ENCODE measurements at regions not wholly inside any gene's neighbourhood (a gene's known extent, or its start where the extent isn't known, plus 50 kb on each side); places are given as distances from the start of the nearest gene placed in this dataset.

DNA sequence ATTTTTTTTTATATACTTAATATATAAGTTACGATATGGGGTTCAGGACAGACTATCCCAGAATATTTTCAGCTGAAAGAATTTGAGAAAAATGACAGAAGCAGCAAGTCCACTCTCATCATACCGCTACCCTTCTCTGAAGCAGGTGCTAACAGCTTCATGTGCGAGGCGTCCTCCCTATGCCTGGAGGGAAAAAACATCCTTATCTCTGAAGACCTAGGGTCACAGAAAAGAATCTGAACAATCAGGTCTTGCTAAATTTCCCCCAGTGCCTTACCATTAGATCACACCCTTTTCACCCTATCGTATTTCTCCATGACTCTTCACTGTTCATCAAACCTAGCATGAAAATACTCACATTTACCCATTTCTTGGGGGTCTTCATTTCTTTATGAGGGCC lies 51.9 kb upstream of the CREB1 start:
- H3K4me1 ChIP-seq: no peaks in the 10 kb centered on the region
- H2AFZ ChIP-seq: no peak overlapping the region

GRCh38 chr2:207478572-207478971 lies 51.2 kb upstream of the CREB1 start:
- Histone ChIP-seq H3K27me3 (ENCODE audit: control insufficient read depth, insufficient read depth, low read length) (no peaks in the 10 kb centered on the region), H3K79me2 (no peaks in the 10 kb centered on the region), H3K4me1 (no peaks in the 10 kb centered on the region), H3K4me2 (ENCODE audit: low read length) (no peak overlapping the region), H3K9me3 (ENCODE audit: control insufficient read depth, low read length) (no peaks in the 10 kb centered on the region), H3K36me3 (ENCODE audit: control insufficient read depth, insufficient read depth, low read length) (no peaks in the 10 kb centered on the region), H3K9ac (no peak overlapping the region), H2AFZ (no peak overlapping the region), H3K27ac (no peak overlapping the region), H3K4me3 (ENCODE audit: low read depth, low read length) (no peak overlapping the region)
- TF ChIP-seq, protein P1, sequence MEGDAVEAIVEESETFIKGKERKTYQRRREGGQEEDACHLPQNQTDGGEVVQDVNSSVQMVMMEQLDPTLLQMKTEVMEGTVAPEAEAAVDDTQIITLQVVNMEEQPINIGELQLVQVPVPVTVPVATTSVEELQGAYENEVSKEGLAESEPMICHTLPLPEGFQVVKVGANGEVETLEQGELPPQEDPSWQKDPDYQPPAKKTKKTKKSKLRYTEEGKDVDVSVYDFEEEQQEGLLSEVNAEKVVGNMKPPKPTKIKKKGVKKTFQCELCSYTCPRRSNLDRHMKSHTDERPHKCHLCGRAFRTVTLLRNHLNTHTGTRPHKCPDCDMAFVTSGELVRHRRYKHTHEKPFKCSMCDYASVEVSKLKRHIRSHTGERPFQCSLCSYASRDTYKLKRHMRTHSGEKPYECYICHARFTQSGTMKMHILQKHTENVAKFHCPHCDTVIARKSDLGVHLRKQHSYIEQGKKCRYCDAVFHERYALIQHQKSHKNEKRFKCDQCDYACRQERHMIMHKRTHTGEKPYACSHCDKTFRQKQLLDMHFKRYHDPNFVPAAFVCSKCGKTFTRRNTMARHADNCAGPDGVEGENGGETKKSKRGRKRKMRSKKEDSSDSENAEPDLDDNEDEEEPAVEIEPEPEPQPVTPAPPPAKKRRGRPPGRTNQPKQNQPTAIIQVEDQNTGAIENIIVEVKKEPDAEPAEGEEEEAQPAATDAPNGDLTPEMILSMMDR (IDR thresholded peaks at IDR 0.05): no peak

More for the DNA sequence above, 51.9 kb upstream of the CREB1 start:
- TF ChIP-seq, protein P1 (IDR thresholded peaks at IDR 0.05): no peak
- no peaks in the 10 kb centered on the region for H3K36me3 ChIP-seq (ENCODE audit: control insufficient read depth, insufficient read depth, low read length)
- no peak overlapping the region for H3K9ac ChIP-seq
- no peak overlapping the region for H3K4me2 ChIP-seq (ENCODE audit: low read length)
- no peaks in the 10 kb centered on the region for H3K79me2 ChIP-seq
- no peak overlapping the region for H3K27ac ChIP-seq
- H3K27me3 ChIP-seq (ENCODE audit: control insufficient read depth, insufficient read depth, low read length): no peaks in the 10 kb centered on the region
- no peak overlapping the region for H3K4me3 ChIP-seq (ENCODE audit: low read depth, low read length)
- H3K9me3 ChIP-seq (ENCODE audit: control insufficient read depth, low read length): no peaks in the 10 kb centered on the region

GRCh38 chr2:207479198-207479785 lies 50.5 kb upstream of the CREB1 start:
- Histone ChIP-seq H3K79me2 (no peaks in the 10 kb centered on the region), H3K9ac (no peak overlapping the region), H3K4me2 (ENCODE audit: low read length) (no peak overlapping the region), H3K4me3 (ENCODE audit: low read depth, low read length) (no peak overlapping the region), H3K27ac (no peak overlapping the region), H2AFZ (no peak overlapping the region), H3K36me3 (ENCODE audit: control insufficient read depth, insufficient read depth, low read length) (no peaks in the 10 kb centered on the region), H3K9me3 (ENCODE audit: control insufficient read depth, low read length) (no peaks in the 10 kb centered on the region), H3K4me1 (no peaks in the 10 kb centered on the region), H3K27me3 (ENCODE audit: control insufficient read depth, insufficient read depth, low read length) (no peaks in the 10 kb centered on the region)
- TF ChIP-seq, protein P1 (IDR thresholded peaks at IDR 0.05): no peak

All from parathyroid adenoma (tissue), 2 donors.